HG03060 (cell line): ENCODE measurements at regions not wholly inside any gene's neighbourhood (a gene's known extent, or its start where the extent isn't known, plus 50 kb on each side); places are given as distances from the start of the nearest gene placed in this dataset.
"Not testable (repeated sequence)": the region's sequence is repeated elsewhere in the genome, so short reads cannot be mapped to it uniquely, and the experiment has no call there.

Source experiments
- ATAC-seq: cut with Tn5 transposase; IDR thresholded peaks from one replicate; pipeline ENCODE4 v1.9.1; 2021; ENCODE audit warnings: low read depth, moderate number of reproducible peaks; ENCODE audit not compliant: unreplicated experiment

GRCh38 chr5:54404568-54404967 lies 50.9 kb upstream of the HSPB3 start:
- no peak for ATAC-seq

GRCh38 chr5:54403885-54404416 lies 51.5 kb upstream of the HSPB3 start:
- ATAC-seq = no peak

- no peak for ATAC-seq
Measured at GRCh38 chr5:54403121-54403520, 52.4 kb upstream of the HSPB3 start.

GRCh38 chr5:54401515-54401914 lies 54.0 kb upstream of the HSPB3 start:
- ATAC-seq = peak; percentile 97

- ATAC-seq = no peak
Measured at GRCh38 chr5:54398191-54398590, 57.3 kb upstream of the HSPB3 start.

GRCh38 chr5:54397420-54397819 lies 58.1 kb upstream of the HSPB3 start:
- ATAC-seq = no peak

- not testable (repeated sequence) for ATAC-seq
Measured at GRCh38 chr5:54393007-54393406, 62.5 kb upstream of the HSPB3 start.

- no peak for ATAC-seq
Measured at GRCh38 chr5:54390539-54391031, 64.9 kb upstream of the HSPB3 start.

- no peak for ATAC-seq
Measured at GRCh38 chr5:54390015-54390414, 65.5 kb upstream of the HSPB3 start.

GRCh38 chr5:54389399-54389798 lies 66.1 kb upstream of the HSPB3 start:
- ATAC-seq = not testable (repeated sequence)

- ATAC-seq = no peak
Measured at GRCh38 chr5:54388811-54389210, 66.7 kb upstream of the HSPB3 start.

- no peak for ATAC-seq
Measured at GRCh38 chr5:54388409-54388808, 67.1 kb upstream of the HSPB3 start.

- ATAC-seq = no peak
Measured at GRCh38 chr5:54387659-54388232, 67.8 kb upstream of the HSPB3 start.

- ATAC-seq = no peak
Measured at GRCh38 chr5:54387031-54387430, 68.5 kb upstream of the HSPB3 start.

GRCh38 chr5:54385994-54386393 lies 69.5 kb upstream of the HSPB3 start:
- no peak for ATAC-seq

GRCh38 chr5:54384356-54384933 lies 71.1 kb upstream of the HSPB3 start:
- ATAC-seq = no peak

GRCh38 chr5:54383941-54384340 lies 71.6 kb upstream of the HSPB3 start:
- ATAC-seq = no peak

GRCh38 chr5:54383225-54383901 lies 72.1 kb upstream of the HSPB3 start:
- no peak for ATAC-seq

GRCh38 chr5:54381319-54381718 lies 70.9 kb upstream of the ARL15 start:
- ATAC-seq = not testable (repeated sequence)

- ATAC-seq = no peak
Measured at GRCh38 chr5:54379590-54379989, 69.2 kb upstream of the ARL15 start.

GRCh38 chr5:54378707-54379106 lies 68.3 kb upstream of the ARL15 start:
- no peak for ATAC-seq

GRCh38 chr5:54377339-54377738 lies 67.0 kb upstream of the ARL15 start:
- ATAC-seq = not testable (repeated sequence)
